ENCODE measurements at regions not wholly inside any gene's neighbourhood (a gene's known extent, or its start where the extent isn't known, plus 50 kb on each side); places are given as distances from the start of the nearest gene placed in this dataset.

GRCh38 chr11:116331381-116331780, 441.4 kb downstream of the BUD13 start:
- Mint-ChIP-seq H3K27me3 (ENCODE audit: unreplicated experiment) (peaks cover 7% of the 10 kb centered on the region), H3K4me1 (ENCODE audit: unreplicated experiment) (no peaks in the 10 kb centered on the region), H3K36me3 (ENCODE audit: low read depth, unreplicated experiment) (no peaks in the 10 kb centered on the region), H3K27ac (ENCODE audit: unreplicated experiment) (no peak overlapping the region), H3K4me3 (ENCODE audit: unreplicated experiment) (no peak overlapping the region), H3K9me3 (ENCODE audit: unreplicated experiment) (no peaks in the 10 kb centered on the region)
- TF ChIP-seq CTCF (IDR thresholded peaks at IDR 0.05; ENCODE audit: unreplicated experiment), result no peak
- no peak for DNase-seq (ENCODE audit: low spot score)

- Mint-ChIP-seq H3K27me3 (ENCODE audit: unreplicated experiment) (peaks cover 7% of the 10 kb centered on the region), H3K27ac (ENCODE audit: unreplicated experiment) (no peak overlapping the region), H3K9me3 (ENCODE audit: unreplicated experiment) (no peaks in the 10 kb centered on the region), H3K4me3 (ENCODE audit: unreplicated experiment) (no peak overlapping the region), H3K36me3 (ENCODE audit: low read depth, unreplicated experiment) (no peaks in the 10 kb centered on the region), H3K4me1 (ENCODE audit: unreplicated experiment) (no peaks in the 10 kb centered on the region)
- no peak for DNase-seq (ENCODE audit: low spot score)
- no peak for TF ChIP-seq CTCF (IDR thresholded peaks at IDR 0.05; ENCODE audit: unreplicated experiment)
Measured at GRCh38 chr11:116330439-116331185, 442.2 kb downstream of the BUD13 start.

GRCh38 chr11:116329354-116330090, 443.3 kb downstream of the BUD13 start:
- no peak for DNase-seq (ENCODE audit: low spot score)
- Mint-ChIP-seq H3K27me3 (ENCODE audit: unreplicated experiment) (peaks cover 7% of the 10 kb centered on the region), H3K4me3 (ENCODE audit: unreplicated experiment) (no peak overlapping the region)

GRCh38 chr11:116328851-116329250, 443.9 kb downstream of the BUD13 start:
- Mint-ChIP-seq H3K36me3 (ENCODE audit: low read depth, unreplicated experiment) (no peaks in the 10 kb centered on the region), H3K27me3 (ENCODE audit: unreplicated experiment) (peaks cover 7% of the 10 kb centered on the region), H3K4me1 (ENCODE audit: unreplicated experiment) (no peaks in the 10 kb centered on the region), H3K27ac (ENCODE audit: unreplicated experiment) (no peak overlapping the region), H3K4me3 (ENCODE audit: unreplicated experiment) (no peak overlapping the region), H3K9me3 (ENCODE audit: unreplicated experiment) (no peaks in the 10 kb centered on the region)
- DNase-seq (ENCODE audit: low spot score), result no peak
- no peak for TF ChIP-seq CTCF (IDR thresholded peaks at IDR 0.05; ENCODE audit: unreplicated experiment)

More at GRCh38 chr11:116329354-116330090, 443.3 kb downstream of the BUD13 start:
- no peak for TF ChIP-seq CTCF (IDR thresholded peaks at IDR 0.05; ENCODE audit: unreplicated experiment)
- H3K4me1 Mint-ChIP-seq (ENCODE audit: unreplicated experiment), result no peaks in the 10 kb centered on the region
- H3K36me3 Mint-ChIP-seq (ENCODE audit: low read depth, unreplicated experiment), result no peaks in the 10 kb centered on the region
- H3K9me3 Mint-ChIP-seq (ENCODE audit: unreplicated experiment), result no peaks in the 10 kb centered on the region
- no peak overlapping the region for H3K27ac Mint-ChIP-seq (ENCODE audit: unreplicated experiment)

GRCh38 chr11:116328391-116328790, 444.4 kb downstream of the BUD13 start:
- H3K27ac Mint-ChIP-seq (ENCODE audit: unreplicated experiment), result no peak overlapping the region
- H3K4me3 Mint-ChIP-seq (ENCODE audit: unreplicated experiment), result no peak overlapping the region
- TF ChIP-seq CTCF (IDR thresholded peaks at IDR 0.05; ENCODE audit: unreplicated experiment), result no peak
- peaks cover 7% of the 10 kb centered on the region for H3K27me3 Mint-ChIP-seq (ENCODE audit: unreplicated experiment)
- no peaks in the 10 kb centered on the region for H3K4me1 Mint-ChIP-seq (ENCODE audit: unreplicated experiment)
- no peak for DNase-seq (ENCODE audit: low spot score)
- no peaks in the 10 kb centered on the region for H3K9me3 Mint-ChIP-seq (ENCODE audit: unreplicated experiment)
- no peaks in the 10 kb centered on the region for H3K36me3 Mint-ChIP-seq (ENCODE audit: low read depth, unreplicated experiment)

Data from endothelial cell (in vitro differentiated cells).